IMR-90 (cell line): ENCODE measurements at regions not wholly inside any gene's neighbourhood (a gene's known extent, or its start where the extent isn't known, plus 50 kb on each side); places are given as distances from the start of the nearest gene placed in this dataset.

Experiments
- ATAC-seq: fragments of 200-7000 bp; cut with Tn5 transposase; 2 replicates; pipeline ENCODE4 v1.9.1; 2020; ENCODE audit warnings: low read depth, mild to moderate bottlenecking, moderate library complexity
- BruUV-seq: library from RNA; stranded (reverse); fragments of 400-500 nt; replicated peaks from 2 replicates; lab custom pipeline; 2021; lab: Mats Ljungman, UMichigan
- CTCF ChIA-PET: fragments of 300-600 bp; formaldehyde crosslinking; extraction: SDS; loops from one replicate; lab custom pipeline; 2021; ENCODE audit warnings: antibody characterized with exemption; lab: Yijun Ruan, JAX
- POLR2A ChIA-PET: fragments of 300-600 bp; sonication (Branson Sonifier 250); formaldehyde crosslinking; loops from one replicate; lab custom pipeline; 2022; ENCODE audit warnings: antibody characterized with exemption; ENCODE audit not compliant: unreplicated experiment; lab: Charles Lee
- DNase-seq: peaks from one replicate; pipeline ENCODE4 v3.0.0; 2013
- H2AFZ ChIP-seq: replicated peaks from 2 replicates; pipeline ENCODE3; 2013; ENCODE audit warnings: low read length, mild to moderate bottlenecking; ENCODE audit not compliant: poor library complexity
- H2AK5ac ChIP-seq: 2 replicates; pipeline ENCODE4 v1.6.1; 2013; ENCODE audit warnings: low read depth, low read length, inconsistent platforms
- H2AK9ac ChIP-seq: replicated peaks from 2 replicates; pipeline ENCODE3; 2013; ENCODE audit warnings: mild to moderate bottlenecking, low read depth, low read length, moderate library complexity; ENCODE audit not compliant: poor library complexity
- H2BK120ac ChIP-seq: 2 replicates; pipeline ENCODE4 v1.6.1; 2013; ENCODE audit warnings: low read depth, low read length, inconsistent platforms
- H2BK15ac ChIP-seq: 3 replicates; pipeline ENCODE4 v1.6.1; 2013; ENCODE audit warnings: low read depth, low read length, inconsistent platforms
- H2BK20ac ChIP-seq: 2 replicates; pipeline ENCODE4 v1.6.1; 2013; ENCODE audit warnings: low read depth, mild to moderate bottlenecking, inconsistent platforms, low read length, moderate library complexity
- H2BK5ac ChIP-seq: 2 replicates; pipeline ENCODE4 v1.6.1; 2013; ENCODE audit warnings: mild to moderate bottlenecking, low read depth, low read length, inconsistent platforms; ENCODE audit not compliant: poor library complexity, severe bottlenecking
- H3K14ac ChIP-seq: replicated peaks from 2 replicates; pipeline ENCODE4 v1.6.1; 2013; ENCODE audit warnings: low read depth, low read length, inconsistent platforms
- H3K18ac ChIP-seq: 2 replicates; pipeline ENCODE4 v1.6.1; 2013; ENCODE audit warnings: low read depth, low read length, control low read depth
- H3K23ac ChIP-seq: 2 replicates; pipeline ENCODE4 v1.6.1; 2013; ENCODE audit warnings: low read depth, low read length, inconsistent platforms
- H3K27ac ChIP-seq: 2 replicates; pipeline ENCODE4 v1.5.1; 2013; ENCODE audit warnings: mild to moderate bottlenecking, control low read depth, low read length; ENCODE audit not compliant: insufficient read depth
- H3K27me3 ChIP-seq: 2 replicates; pipeline ENCODE4 v1.6.1; 2013; ENCODE audit warnings: low read length; ENCODE audit not compliant: control insufficient read depth, insufficient read depth
- H3K36me3 ChIP-seq: 2 replicates; pipeline ENCODE4 v1.6.1; 2013; ENCODE audit warnings: low read length, mixed read lengths; ENCODE audit not compliant: control insufficient read depth, insufficient read depth
- H3K4ac ChIP-seq: 2 replicates; pipeline ENCODE4 v1.6.1; 2013; ENCODE audit warnings: low read depth, low read length, inconsistent platforms
- H3K4me1 ChIP-seq: 2 replicates; pipeline ENCODE4 v1.6.1; 2013; ENCODE audit warnings: low read length, mixed read lengths; ENCODE audit not compliant: control insufficient read depth, insufficient read depth
- H3K4me2 ChIP-seq: 2 replicates; pipeline ENCODE4 v1.6.1; 2013; ENCODE audit warnings: low read depth, mild to moderate bottlenecking, control low read depth, low read length, moderate library complexity
- H3K4me3 ChIP-seq: 2 replicates; pipeline ENCODE4 v1.5.1; 2013; ENCODE audit warnings: low read depth, mild to moderate bottlenecking, control low read depth, low read length, moderate library complexity; ENCODE audit not compliant: insufficient read depth
- H3K56ac ChIP-seq: 2 replicates; pipeline ENCODE4 v1.6.1; 2013; ENCODE audit warnings: low read length, inconsistent platforms; ENCODE audit not compliant: insufficient read depth; ENCODE audit errors: extremely low read depth
- H3K79me1 ChIP-seq, 2 experiments: 2 replicates each; pipeline ENCODE4 v1.6.1; 2013; ENCODE audit warnings: low read length in 2 of 2, inconsistent platforms in 1 of 2, low read depth in 1 of 2
- H3K9ac ChIP-seq: 2 replicates; pipeline ENCODE4 v1.6.1; 2013; ENCODE audit warnings: low read depth, low read length, control low read depth
- H3K9me1 ChIP-seq: 2 replicates; pipeline ENCODE4 v1.6.1; 2013; ENCODE audit warnings: low read length, inconsistent platforms; ENCODE audit not compliant: insufficient read depth
- H3K9me3 ChIP-seq: 2 replicates; pipeline ENCODE4 v1.6.1; 2013; ENCODE audit warnings: low read length; ENCODE audit not compliant: control insufficient read depth, insufficient read depth
- H4K20me1 ChIP-seq: 2 replicates; pipeline ENCODE4 v1.6.1; 2013; ENCODE audit warnings: low read length, inconsistent platforms; ENCODE audit not compliant: insufficient read depth
- H4K5ac ChIP-seq: 2 replicates; pipeline ENCODE4 v1.6.1; 2013; ENCODE audit warnings: mild to moderate bottlenecking, low read depth, low read length, control low read depth
- H4K8ac ChIP-seq, 2 experiments: 2 replicates each; pipeline ENCODE4 v1.6.1; 2013; ENCODE audit warnings: low read depth in 2 of 2, low read length in 2 of 2, control low read depth in 1 of 2, inconsistent platforms in 1 of 2
- H4K91ac ChIP-seq: 2 replicates; pipeline ENCODE4 v1.6.1; 2013; ENCODE audit warnings: low read depth, low read length, inconsistent platforms; ENCODE audit not compliant: insufficient read depth
- BHLHE40 ChIP-seq: fragments of 150-350 bp; IDR thresholded peaks from 2 replicates; pipeline ENCODE4 v1.6.1; 2016; ENCODE audit warnings: mild to moderate bottlenecking, low read depth, low read length
- CHD1 ChIP-seq: IDR thresholded peaks from 2 replicates; pipeline ENCODE4 v1.6.1; 2012; ENCODE audit warnings: low read depth, low read length, improper control_type of control experiment
- FOS ChIP-seq: fragments of 150-350 bp; IDR thresholded peaks from 2 replicates; pipeline ENCODE4 v1.6.1; 2016; ENCODE audit warnings: low read depth, low read length
- MAZ ChIP-seq: IDR thresholded peaks from 2 replicates; pipeline ENCODE4 v1.6.1; 2012; ENCODE audit warnings: low read depth, mild to moderate bottlenecking, low read length, improper control_type of control experiment, moderate library complexity, borderline replicate concordance
- MXI1 ChIP-seq: IDR thresholded peaks from 2 replicates; pipeline ENCODE4 v1.6.1; 2012; ENCODE audit warnings: low read depth, mild to moderate bottlenecking, low read length, moderate library complexity, borderline replicate concordance
- POLR2A ChIP-seq: IDR thresholded peaks from 2 replicates; pipeline ENCODE4 v1.6.1; 2012; ENCODE audit warnings: mild to moderate bottlenecking, low read depth, low read length
- RCOR1 ChIP-seq: IDR thresholded peaks from 2 replicates; pipeline ENCODE4 v1.6.1; 2012; ENCODE audit warnings: mild to moderate bottlenecking, low read length, improper control_type of control experiment; ENCODE audit not compliant: insufficient replicate concordance
- RFX5 ChIP-seq: IDR thresholded peaks from 2 replicates; pipeline ENCODE4 v1.8.0; 2012; ENCODE audit warnings: low read depth, mild to moderate bottlenecking, low read length, moderate library complexity
- WGBS, 2 experiments: methylation state at CpG; one replicate each; pipeline versions ENCODE4 v1.1.5 to v1.1.7; 2013; ENCODE audit warnings: missing lambda C conversion rate in 2 of 2; ENCODE audit not compliant: insufficient read length in 1 of 2; ENCODE audit errors: extremely low coverage in 2 of 2; 5-methylcytosine and 5-hydroxymethylcytosine counted together
- dilution Hi-C: fragments of 300-500 bp; cut with HindIII; formaldehyde crosslinking; loops from one replicate; pipeline ENCODE4 v1.14.3; 2018; ENCODE audit warnings: low sequenced_read_pairs; ENCODE audit not compliant: unreplicated experiment
- in situ Hi-C: fragments of 300-500 bp; cut with MboI; formaldehyde crosslinking; loops from 3 replicates; pipeline ENCODE4 v1.14.3; 2019; ENCODE audit warnings: low sequenced_read_pairs, inconsistent platforms, mixed read lengths
- intact Hi-C: fragments of 100-400 bp; cut with micrococcal nuclease; formaldehyde crosslinking; loops from 2 replicates; pipeline ENCODE4 v1.10.0; 2022
- TF ChIP-seq, protein P1 (sequence below): fragments of 150-350 bp; IDR thresholded peaks from 2 replicates; pipeline ENCODE4 v1.6.1; 2017; ENCODE audit warnings: mild to moderate bottlenecking, antibody characterized with exemption, low read length, low read depth

- Histone ChIP-seq H3K27me3 (peaks cover 3% of the 10 kb centered on the region), H3K36me3 (no peaks in the 10 kb centered on the region), H4K91ac (no peak overlapping the region), H3K4me2 (no peak overlapping the region), H3K14ac (no peak overlapping the region), H3K18ac (no peak overlapping the region), H2BK20ac (no peak overlapping the region), H2AK5ac (no peak overlapping the region), H4K8ac (no peak overlapping the region), H2AFZ (peak overlapping the region; percentile 10), H3K4me1 (no peaks in the 10 kb centered on the region), H4K20me1 (no peaks in the 10 kb centered on the region), H3K79me1 (no peaks in the 10 kb centered on the region), H3K4ac (no peak overlapping the region), H3K9me3 (no peaks in the 10 kb centered on the region), H3K23ac (no peak overlapping the region), H3K9ac (no peak overlapping the region), H3K27ac (no peak overlapping the region), H3K56ac (no peak overlapping the region), H2BK15ac (no peak overlapping the region), H2AK9ac (no peak overlapping the region), H4K5ac (no peak overlapping the region), H2BK120ac (no peak overlapping the region), H3K9me1 (no peaks in the 10 kb centered on the region; the same call in 1 of the 2 replicates), H3K4me3 (no peak overlapping the region), H2BK5ac (no peak overlapping the region)
- no TSS peak for BruUV-seq
- TF ChIP-seq, protein P1, sequence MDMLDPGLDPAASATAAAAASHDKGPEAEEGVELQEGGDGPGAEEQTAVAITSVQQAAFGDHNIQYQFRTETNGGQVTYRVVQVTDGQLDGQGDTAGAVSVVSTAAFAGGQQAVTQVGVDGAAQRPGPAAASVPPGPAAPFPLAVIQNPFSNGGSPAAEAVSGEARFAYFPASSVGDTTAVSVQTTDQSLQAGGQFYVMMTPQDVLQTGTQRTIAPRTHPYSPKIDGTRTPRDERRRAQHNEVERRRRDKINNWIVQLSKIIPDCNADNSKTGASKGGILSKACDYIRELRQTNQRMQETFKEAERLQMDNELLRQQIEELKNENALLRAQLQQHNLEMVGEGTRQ = no peak
- TF ChIP-seq MXI1 (no peak), MAZ (no peak), CHD1 (no peak), POLR2A (no peak), RFX5 (no peak), BHLHE40 (no peak), FOS (no peak), RCOR1 (no peak)
- dilution Hi-C loops (no loop called here), in situ Hi-C loops (no loop called here), intact Hi-C loops (no loop called here)
- ChIA-PET CTCF (no interaction called here), POLR2A (no interaction called here)
- no peak for ATAC-seq
- no CpG with 5 or more reads among the region's 5 CpGs for whole genome bisulfite sequencing, 2 experiments
- no peak for DNase-seq
These were observed 214.0 kb downstream of the ATG4C start for GRCh38 chr1:62997884-62998283.
